ENCODE measurements at regions not wholly inside any gene's neighbourhood (a gene's known extent, or its start where the extent isn't known, plus 50 kb on each side); places are given as distances from the start of the nearest gene placed in this dataset.

DNA sequence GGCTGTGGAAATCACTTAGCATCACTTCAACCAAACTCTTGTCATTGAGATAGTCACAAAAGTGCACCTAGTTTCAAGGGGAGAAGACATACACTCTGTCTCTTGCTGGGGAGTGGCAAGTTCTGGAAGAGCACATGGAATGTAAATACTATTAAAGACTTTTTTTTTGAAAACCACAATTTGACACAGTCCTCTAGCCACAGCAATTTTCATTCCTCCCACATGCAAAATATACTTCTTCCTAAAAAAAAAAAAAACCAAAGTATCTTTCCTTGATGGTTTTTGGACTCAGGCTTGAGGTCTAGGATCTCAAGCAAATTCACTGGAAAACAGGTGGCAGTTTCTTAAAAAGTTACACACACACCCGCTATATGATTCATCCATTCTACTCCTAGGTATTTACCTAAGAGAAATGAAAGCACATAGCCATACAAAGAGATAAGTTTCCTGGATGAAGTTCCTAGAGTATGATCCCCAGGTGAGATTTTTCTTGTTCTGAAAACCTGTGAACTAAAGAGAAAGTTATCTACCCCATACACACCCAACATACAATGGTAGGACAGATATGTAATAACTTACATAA is 295.8 kb downstream of the SP3 start:
- TF ChIP-seq JUN (CRISPR knock-in tag; IDR thresholded peaks at IDR 0.05) (no peak), ZBTB21 (CRISPR knock-in tag; IDR thresholded peaks at IDR 0.05; ENCODE audit: borderline replicate concordance) (no peak)

Data from WTC11 (cell line).